HepG2 (cell line): ENCODE measurements at regions not wholly inside any gene's neighbourhood (a gene's known extent, or its start where the extent isn't known, plus 50 kb on each side); places are given as distances from the start of the nearest gene placed in this dataset.

ENCODE experiments used
- ATAC-seq: fragments of 200-7000 bp; cut with Tn5 transposase; 3 replicates; pipeline ENCODE4 v1.9.1; 2020; ENCODE audit warnings: mild to moderate bottlenecking, moderate library complexity
- BruUV-seq: library from RNA; stranded (reverse); fragments of 400-500 nt; replicated peaks from 2 replicates; lab custom pipeline; 2021; lab: Mats Ljungman, UMichigan
- CTCF ChIA-PET: fragments of 300-600 bp; formaldehyde crosslinking; extraction: SDS; loops from one replicate; lab custom pipeline; 2021; ENCODE audit warnings: low total read pairs, inconsistent platforms, low intra/inter-chr PET ratio; lab: Yijun Ruan, JAX
- POLR2A ChIA-PET: fragments of 350-600 bp; sonication (Branson Sonifier 250); formaldehyde crosslinking; loops from one replicate; lab custom pipeline; 2020; ENCODE audit warnings: antibody characterized with exemption, inconsistent platforms; lab: Yijun Ruan, JAX
- DNase-seq: peaks from one replicate; pipeline ENCODE4 v3.0.0-alpha.2; 2015; ENCODE audit warnings: low spot score
- FAIRE-seq: peaks from 3 replicates; lab custom pipeline; 2011; peaks lifted over from hg19 to GRCh38; lab: Jason Lieb, UNC
- H2AFZ ChIP-seq: one replicate; pipeline ENCODE4 v1.6.1; 2011; ENCODE audit warnings: low read length, inconsistent platforms
- H3K27ac ChIP-seq: fragments of 300-600 bp; 3 replicates; pipeline ENCODE4 v1.8.0; 2011; ENCODE audit warnings: mixed run types, mild to moderate bottlenecking, mixed read lengths, low read length, inconsistent platforms; ENCODE audit not compliant: insufficient read depth; ENCODE audit errors: extremely low read length
- H3K27me3 ChIP-seq, 2 experiments: fragments of 200-600 bp in 1 of 2; 2 replicates in 1 of 2; 3 replicates in 1 of 2; pipeline versions ENCODE4 v1.6.0 to v1.8.0; 2011; ENCODE audit warnings: low read length in 2 of 2, mild to moderate bottlenecking in 2 of 2, moderate library complexity in 2 of 2, inconsistent platforms in 1 of 2; ENCODE audit not compliant: insufficient read depth in 2 of 2, control insufficient read depth in 1 of 2
- H3K36me3 ChIP-seq, 2 experiments: fragments of 200-600 bp in 1 of 2; replicated peaks in 1 of 2; 2 replicates in 1 of 2; 3 replicates in 1 of 2; pipeline versions ENCODE4 v1.5.1 to v1.8.0; 2011; ENCODE audit warnings: low read length in 2 of 2, inconsistent platforms in 1 of 2; ENCODE audit not compliant: insufficient read depth in 2 of 2, control insufficient read depth in 1 of 2
- H3K4me1 ChIP-seq: 2 replicates; pipeline ENCODE4 v1.5.1; 2012; ENCODE audit warnings: low read length, inconsistent platforms; ENCODE audit not compliant: insufficient read depth
- H3K4me2 ChIP-seq: 2 replicates; pipeline ENCODE4 v1.6.0; 2011; ENCODE audit warnings: low read depth, low read length, inconsistent platforms
- H3K4me3 ChIP-seq, 3 experiments: fragments of 200-600 bp in 1 of 3; sonication (generic), shearing (Covaris generic) in 1 of 3; replicated peaks in 1 of 3; 2 replicates each; pipeline ENCODE4 v1.5.1; 2011 to 2016; ENCODE audit warnings: low read length in 3 of 3, inconsistent platforms in 2 of 3, low read depth in 2 of 3, mild to moderate bottlenecking in 2 of 3, control low read depth in 1 of 3, mixed read lengths in 1 of 3; ENCODE audit not compliant: insufficient read depth in 1 of 3
- H3K79me2 ChIP-seq: one replicate; pipeline ENCODE4 v1.6.1; 2011; ENCODE audit warnings: low read length, inconsistent platforms; ENCODE audit not compliant: insufficient read depth
- H3K9ac ChIP-seq: 2 replicates; pipeline ENCODE4 v1.6.0; 2011; ENCODE audit warnings: mild to moderate bottlenecking, low read depth, low read length, inconsistent platforms; ENCODE audit not compliant: insufficient read depth
- H3K9me3 ChIP-seq: 2 replicates; pipeline ENCODE4 v1.5.1; 2012; ENCODE audit warnings: mild to moderate bottlenecking, low read length
- H4K20me1 ChIP-seq: 2 replicates; pipeline ENCODE4 v1.6.0; 2011; ENCODE audit warnings: inconsistent platforms, mild to moderate bottlenecking, low read length, moderate library complexity; ENCODE audit not compliant: insufficient read depth
- ATF7 ChIP-seq, 2 experiments: fragments of 450-650 bp in 1 of 2; sonication (generic) in 1 of 2; formaldehyde crosslinking in 1 of 2; IDR thresholded peaks; 2 replicates each; pipeline versions ENCODE4 v1.4.0 to v1.6.1; 2016 to 2020; ENCODE audit warnings: antibody characterized with exemption in 1 of 2, mild to moderate bottlenecking in 1 of 2, missing genetic modification reagents in 1 of 2
- KDM4B ChIP-seq: sonication (generic); formaldehyde crosslinking; IDR thresholded peaks from 2 replicates; pipeline ENCODE4 v1.4.0; 2020; ENCODE audit warnings: missing genetic modification reagents
- KMT2A ChIP-seq: sonication (generic); formaldehyde crosslinking; IDR thresholded peaks from 2 replicates; pipeline ENCODE4 v1.4.0; 2020; ENCODE audit warnings: missing genetic modification reagents
- POLR2G ChIP-seq: fragments of 200-400 bp; formaldehyde crosslinking; IDR thresholded peaks from 2 replicates; pipeline ENCODE4 v1.6.1; 2018; ENCODE audit warnings: mild to moderate bottlenecking, low read depth, low read length, moderate library complexity
- TCF7 ChIP-seq: sonication (generic); IDR thresholded peaks from 2 replicates; pipeline ENCODE4 v1.6.1; 2016; ENCODE audit warnings: antibody characterized with exemption, low read depth
- ZFP37 ChIP-seq: sonication (generic); formaldehyde crosslinking; IDR thresholded peaks from 2 replicates; pipeline ENCODE4 v1.4.0; 2020; ENCODE audit warnings: missing genetic modification reagents, borderline replicate concordance
- ZNF138 ChIP-seq: sonication (generic); formaldehyde crosslinking; IDR thresholded peaks from 2 replicates; pipeline ENCODE4 v1.5.0; 2020; ENCODE audit warnings: mild to moderate bottlenecking, low read depth, missing genetic modification reagents
- ZNF253 ChIP-seq: sonication (generic); formaldehyde crosslinking; IDR thresholded peaks from 2 replicates; pipeline ENCODE4 v1.8.0; 2022; ENCODE audit warnings: mild to moderate bottlenecking, missing genetic modification reagents, borderline replicate concordance
- ZNF879 ChIP-seq: sonication (generic); formaldehyde crosslinking; IDR thresholded peaks from 2 replicates; pipeline ENCODE4 v1.8.1; 2023; ENCODE audit warnings: missing genetic modification reagents
- WGBS: methylation state at CpG from one replicate; pipeline ENCODE4 v1.1.6; 2017; ENCODE audit warnings: low lambda C conversion rate; 5-methylcytosine and 5-hydroxymethylcytosine counted together
- in situ Hi-C: cut with HindIII; loops from 2 replicates; pipeline ENCODE4 v1.10.0; 2017; ENCODE audit warnings: low pct_unique_long_range_greater_than_20kb; ENCODE audit not compliant: extremely low pct_ligation_motif_present
- intact Hi-C: fragments of 100-400 bp; cut with micrococcal nuclease; formaldehyde crosslinking; loops from one replicate; pipeline ENCODE4 v1.10.0; 2022; ENCODE audit not compliant: unreplicated experiment
- TF ChIP-seq, protein P1 (sequence below): fragments of 450-650 bp; IDR thresholded peaks from 2 replicates; pipeline ENCODE4 v1.6.1; 2017; ENCODE audit warnings: mild to moderate bottlenecking
- TF ChIP-seq, protein P2 (sequence below): sonication (generic); formaldehyde crosslinking; IDR thresholded peaks from 2 replicates; pipeline ENCODE4 v1.8.0; 2022; ENCODE audit warnings: mild to moderate bottlenecking, missing genetic modification reagents, moderate library complexity
- TF ChIP-seq, protein P3 (sequence below): sonication (generic); formaldehyde crosslinking; IDR thresholded peaks from 2 replicates; pipeline ENCODE4 v1.4.0; 2020; ENCODE audit warnings: missing genetic modification reagents, borderline replicate concordance

DNA sequence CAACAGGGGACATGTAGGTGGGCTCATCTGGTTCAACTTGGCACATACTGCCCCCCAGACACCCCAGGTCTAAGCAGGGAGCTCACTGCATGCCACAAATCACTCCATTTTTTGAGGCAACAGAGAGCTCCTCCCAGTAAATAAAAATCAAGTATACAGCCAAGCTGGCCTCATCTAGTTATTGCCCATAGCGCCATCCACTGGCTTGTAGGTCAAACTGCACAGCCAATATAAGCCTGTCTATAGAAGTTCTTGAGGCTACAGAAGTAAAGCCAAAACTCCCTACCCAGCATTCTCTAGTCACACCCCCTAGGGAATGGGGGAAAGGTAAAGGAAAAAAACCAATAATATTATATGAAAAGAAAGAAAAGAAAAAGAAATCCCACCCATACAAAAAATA, 453.7 kb downstream of the ZNF385D start:
- POLR2A ChIA-PET: no interaction called here
- Histone ChIP-seq H3K36me3 (no peaks in the 10 kb centered on the region), H3K4me2 (no peak overlapping the region), H3K79me2 (no peaks in the 10 kb centered on the region), H3K27ac (no peak overlapping the region), H3K4me3 (no peak overlapping the region), H3K27me3 (no peaks in the 10 kb centered on the region), H3K9ac (no peak overlapping the region), H3K9me3 (peaks cover 83% of the 10 kb centered on the region), H3K4me1 (no peaks in the 10 kb centered on the region), H2AFZ (no peak overlapping the region), H4K20me1 (no peaks in the 10 kb centered on the region)
- FAIRE-seq: no peak
- DNase-seq: no peak
- 0% methylated on average over 1 of the region's 1 CpG for WGBS
- TF ChIP-seq ZNF879: no peak
- no peak for TF ChIP-seq ZNF138 (CRISPR knock-in tag)
- TF ChIP-seq, protein P1, sequence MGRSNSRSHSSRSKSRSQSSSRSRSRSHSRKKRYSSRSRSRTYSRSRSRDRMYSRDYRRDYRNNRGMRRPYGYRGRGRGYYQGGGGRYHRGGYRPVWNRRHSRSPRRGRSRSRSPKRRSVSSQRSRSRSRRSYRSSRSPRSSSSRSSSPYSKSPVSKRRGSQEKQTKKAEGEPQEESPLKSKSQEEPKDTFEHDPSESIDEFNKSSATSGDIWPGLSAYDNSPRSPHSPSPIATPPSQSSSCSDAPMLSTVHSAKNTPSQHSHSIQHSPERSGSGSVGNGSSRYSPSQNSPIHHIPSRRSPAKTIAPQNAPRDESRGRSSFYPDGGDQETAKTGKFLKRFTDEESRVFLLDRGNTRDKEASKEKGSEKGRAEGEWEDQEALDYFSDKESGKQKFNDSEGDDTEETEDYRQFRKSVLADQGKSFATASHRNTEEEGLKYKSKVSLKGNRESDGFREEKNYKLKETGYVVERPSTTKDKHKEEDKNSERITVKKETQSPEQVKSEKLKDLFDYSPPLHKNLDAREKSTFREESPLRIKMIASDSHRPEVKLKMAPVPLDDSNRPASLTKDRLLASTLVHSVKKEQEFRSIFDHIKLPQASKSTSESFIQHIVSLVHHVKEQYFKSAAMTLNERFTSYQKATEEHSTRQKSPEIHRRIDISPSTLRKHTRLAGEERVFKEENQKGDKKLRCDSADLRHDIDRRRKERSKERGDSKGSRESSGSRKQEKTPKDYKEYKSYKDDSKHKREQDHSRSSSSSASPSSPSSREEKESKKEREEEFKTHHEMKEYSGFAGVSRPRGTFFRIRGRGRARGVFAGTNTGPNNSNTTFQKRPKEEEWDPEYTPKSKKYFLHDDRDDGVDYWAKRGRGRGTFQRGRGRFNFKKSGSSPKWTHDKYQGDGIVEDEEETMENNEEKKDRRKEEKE: no peak
- TF ChIP-seq, protein P2, sequence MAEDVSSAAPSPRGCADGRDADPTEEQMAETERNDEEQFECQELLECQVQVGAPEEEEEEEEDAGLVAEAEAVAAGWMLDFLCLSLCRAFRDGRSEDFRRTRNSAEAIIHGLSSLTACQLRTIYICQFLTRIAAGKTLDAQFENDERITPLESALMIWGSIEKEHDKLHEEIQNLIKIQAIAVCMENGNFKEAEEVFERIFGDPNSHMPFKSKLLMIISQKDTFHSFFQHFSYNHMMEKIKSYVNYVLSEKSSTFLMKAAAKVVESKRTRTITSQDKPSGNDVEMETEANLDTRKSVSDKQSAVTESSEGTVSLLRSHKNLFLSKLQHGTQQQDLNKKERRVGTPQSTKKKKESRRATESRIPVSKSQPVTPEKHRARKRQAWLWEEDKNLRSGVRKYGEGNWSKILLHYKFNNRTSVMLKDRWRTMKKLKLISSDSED (CRISPR knock-in tag): no peak
- no peak for TF ChIP-seq ZNF253 (CRISPR knock-in tag)
- no peak for TF ChIP-seq ZFP37 (CRISPR knock-in tag)
- no peak for TF ChIP-seq ATF7 (IDR thresholded peaks at IDR 0.05)
- no peak for TF ChIP-seq ATF7 (CRISPR knock-in tag; IDR thresholded peaks at IDR 0.05)
- TF ChIP-seq TCF7: no peak
- no peak for TF ChIP-seq KDM4B
- TF ChIP-seq POLR2G: no peak
- TF ChIP-seq KMT2A (CRISPR knock-in tag): no peak
- TF ChIP-seq, protein P3, sequence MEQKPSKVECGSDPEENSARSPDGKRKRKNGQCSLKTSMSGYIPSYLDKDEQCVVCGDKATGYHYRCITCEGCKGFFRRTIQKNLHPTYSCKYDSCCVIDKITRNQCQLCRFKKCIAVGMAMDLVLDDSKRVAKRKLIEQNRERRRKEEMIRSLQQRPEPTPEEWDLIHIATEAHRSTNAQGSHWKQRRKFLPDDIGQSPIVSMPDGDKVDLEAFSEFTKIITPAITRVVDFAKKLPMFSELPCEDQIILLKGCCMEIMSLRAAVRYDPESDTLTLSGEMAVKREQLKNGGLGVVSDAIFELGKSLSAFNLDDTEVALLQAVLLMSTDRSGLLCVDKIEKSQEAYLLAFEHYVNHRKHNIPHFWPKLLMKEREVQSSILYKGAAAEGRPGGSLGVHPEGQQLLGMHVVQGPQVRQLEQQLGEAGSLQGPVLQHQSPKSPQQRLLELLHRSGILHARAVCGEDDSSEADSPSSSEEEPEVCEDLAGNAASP (CRISPR knock-in tag): no peak
- CTCF ChIA-PET: no interaction called here
- intact Hi-C loops: no loop called here
- no TSS peak for BruUV-seq
- no peak for ATAC-seq
- in situ Hi-C loops: no loop called here
